GM12878 (cell line): ENCODE measurements at regions not wholly inside any gene's neighbourhood (a gene's known extent, or its start where the extent isn't known, plus 50 kb on each side); places are given as distances from the start of the nearest gene placed in this dataset.

Source experiments
- ATAC-seq: fragments of 200-7000 bp; cut with Tn5 transposase; 3 replicates; pipeline ENCODE4 v1.9.1; 2020; ENCODE audit warnings: mild to moderate bottlenecking, moderate library complexity
- BruUV-seq: library from RNA; stranded (reverse); fragments of 400-500 nt; replicated peaks from 2 replicates; lab custom pipeline; 2021; lab: Mats Ljungman, UMichigan
- CTCF ChIA-PET: fragments of 300-600 bp; sonication (Branson Sonifier 250); formaldehyde crosslinking; extraction: SDS; loops from one replicate; lab custom pipeline; 2021; ENCODE audit warnings: inconsistent platforms; lab: Yijun Ruan, JAX
- POLR2A ChIA-PET: fragments of 350-600 bp; formaldehyde crosslinking; extraction: SDS; loops from one replicate; lab custom pipeline; 2021; ENCODE audit warnings: inconsistent platforms; lab: Charles Lee
- RAD21 ChIA-PET: fragments of 300-600 bp; sonication (Branson Sonifier 250); formaldehyde crosslinking; loops from one replicate; lab custom pipeline; 2023; ENCODE audit warnings: antibody characterized with exemption; ENCODE audit not compliant: unreplicated experiment; lab: Charles Lee
- SMC1A ChIA-PET: fragments of 300-600 bp; sonication (Branson Sonifier 250); formaldehyde crosslinking; loops from one replicate; lab custom pipeline; 2023; ENCODE audit not compliant: unreplicated experiment, uncharacterized antibody; lab: Charles Lee
- DNase-seq: peaks from one replicate; pipeline ENCODE4 v3.0.0-alpha.2; 2011; ENCODE audit warnings: low read depth, low spot score
- FAIRE-seq: peaks from 3 replicates; lab custom pipeline; 2011; peaks lifted over from hg19 to GRCh38; lab: Jason Lieb, UNC
- H2AFZ ChIP-seq: 2 replicates; pipeline ENCODE4 v1.6.0; 2011; ENCODE audit warnings: low read depth, low read length, control low read depth; ENCODE audit not compliant: control insufficient read depth
- H3K27ac ChIP-seq: 2 replicates; pipeline ENCODE4 v1.5.1; 2011; ENCODE audit warnings: control low read depth; ENCODE audit not compliant: control insufficient read depth, insufficient read depth
- H3K27me3 ChIP-seq, 2 experiments: replicated peaks in 1 of 2; 2 replicates each; pipeline versions ENCODE4 v1.6.0 to v1.6.1; 2011; ENCODE audit warnings: low read length in 1 of 2; ENCODE audit not compliant: control insufficient read depth in 2 of 2, insufficient read depth in 2 of 2
- H3K36me3 ChIP-seq, 2 experiments: 2 replicates each; pipeline ENCODE4 v1.5.1; 2011; ENCODE audit warnings: low read length in 1 of 2; ENCODE audit not compliant: control insufficient read depth in 2 of 2, insufficient read depth in 2 of 2
- H3K4me1 ChIP-seq: 2 replicates; pipeline ENCODE4 v1.6.1; 2011; ENCODE audit warnings: mild to moderate bottlenecking, low read length, moderate library complexity, mixed read lengths; ENCODE audit not compliant: control insufficient read depth, insufficient read depth
- H3K4me2 ChIP-seq: 2 replicates; pipeline ENCODE4 v1.6.0; 2011; ENCODE audit warnings: control low read depth; ENCODE audit not compliant: control insufficient read depth, insufficient read depth
- H3K4me3 ChIP-seq: fragments of 200-600 bp; sonication (generic); 2 replicates; pipeline ENCODE4 v1.5.1; 2016
- H3K79me2 ChIP-seq: 2 replicates; pipeline ENCODE4 v1.6.0; 2011; ENCODE audit warnings: low read length; ENCODE audit not compliant: control insufficient read depth, insufficient read depth
- H3K9ac ChIP-seq: 2 replicates; pipeline ENCODE4 v1.8.0; 2011; ENCODE audit warnings: low read length, control low read depth, mixed read lengths; ENCODE audit not compliant: control insufficient read depth, insufficient read depth
- H3K9me3 ChIP-seq: replicated peaks from 3 replicates; pipeline ENCODE4 v1.5.1; 2011; ENCODE audit warnings: mild to moderate bottlenecking, low read length; ENCODE audit not compliant: control insufficient read depth, insufficient read depth
- H4K20me1 ChIP-seq: 2 replicates; pipeline ENCODE4 v1.6.0; 2011; ENCODE audit not compliant: control insufficient read depth, insufficient read depth
- HDAC6 ChIP-seq: fragments of 200-600 bp; sonication (generic); IDR thresholded peaks from one replicate; pipeline ENCODE4 v1.8.0; 2017; ENCODE audit warnings: antibody characterized with exemption; ENCODE audit not compliant: unreplicated experiment
- IRF5 ChIP-seq: fragments of 450-650 bp; IDR thresholded peaks from 2 replicates; pipeline ENCODE4 v1.6.1; 2017; ENCODE audit warnings: borderline replicate concordance
- JUND ChIP-seq: IDR thresholded peaks from 2 replicates; pipeline ENCODE4 v1.6.1; 2012; ENCODE audit warnings: low read depth, mild to moderate bottlenecking, low read length, improper control_type of control experiment, moderate library complexity
- MAX ChIP-seq: IDR thresholded peaks from 2 replicates; pipeline ENCODE4 v1.6.1; 2012; ENCODE audit warnings: low read depth, low read length, improper control_type of control experiment
- MTA3 ChIP-seq: IDR thresholded peaks from 2 replicates; pipeline ENCODE4 v1.6.1; 2012; ENCODE audit warnings: low read length, inconsistent platforms, borderline replicate concordance
- MYC ChIP-seq: IDR thresholded peaks from 2 replicates; pipeline ENCODE4 v1.6.1; 2011; ENCODE audit warnings: mild to moderate bottlenecking, low read length, moderate library complexity, inconsistent platforms; ENCODE audit not compliant: insufficient read depth, insufficient replicate concordance, insufficient read length, severe bottlenecking
- POLR2AphosphoS2 ChIP-seq: IDR thresholded peaks from 2 replicates; pipeline ENCODE4 v1.6.1; 2011; ENCODE audit warnings: low read depth, mild to moderate bottlenecking, low read length, improper control_type of control experiment, moderate library complexity
- RELA ChIP-seq: fragments of 450-650 bp; IDR thresholded peaks from 2 replicates; pipeline ENCODE4 v1.8.0; 2014; ENCODE audit warnings: borderline replicate concordance; ENCODE audit not compliant: partially characterized antibody
- ZSCAN29 ChIP-seq: fragments of 450-650 bp; IDR thresholded peaks from 2 replicates; pipeline ENCODE4 v1.6.1; 2017; ENCODE audit warnings: mild to moderate bottlenecking, moderate library complexity
- WGBS: methylation state at CpG from one replicate; pipeline ENCODE4 v1.1.6; 2016; ENCODE audit warnings: low lambda C conversion rate; ENCODE audit not compliant: insufficient replicate concordance, insufficient coverage; ENCODE audit errors: missing lambda C conversion rate; 5-methylcytosine and 5-hydroxymethylcytosine counted together
- in situ Hi-C: fragments of 300-500 bp; cut with MboI; formaldehyde crosslinking; loops from 9 replicates; pipeline ENCODE4 v1.14.3; 2018; ENCODE audit warnings: mixed read lengths
- intact Hi-C: fragments of 100-400 bp; cut with micrococcal nuclease; formaldehyde crosslinking; loops from one replicate; pipeline ENCODE4 v1.14.2; 2022; ENCODE audit not compliant: unreplicated experiment

- Histone ChIP-seq H3K79me2 (no peaks in the 10 kb centered on the region), H3K9ac (no peak overlapping the region), H3K4me2 (no peak overlapping the region), H4K20me1 (no peaks in the 10 kb centered on the region), H2AFZ (no peak overlapping the region), H3K4me3 (no peak overlapping the region), H3K36me3 (no peaks in the 10 kb centered on the region), H3K9me3 (no peaks in the 10 kb centered on the region; the same call in 2 of the 3 replicates), H3K27ac (no peak overlapping the region), H3K4me1 (no peaks in the 10 kb centered on the region), H3K27me3 (no peaks in the 10 kb centered on the region)
- no peak for FAIRE-seq
- no peak for ATAC-seq
- 0% methylated on average over 2 of the region's 2 CpGs for WGBS
- RAD21 ChIA-PET, result interaction anchor here (1.1 to 1.4 kb wide), 2 partner anchors 12 kb away, joined by 4 to 8 read pairs; no protein-coding TSS in a partner anchor
- POLR2A ChIA-PET, result no interaction called here
- no peak for DNase-seq
- in situ Hi-C loops, result no loop called here
- CTCF ChIA-PET, result interaction anchor here (1.0 to 1.8 kb wide), 2 partner anchors 12 kb away, joined by 5 to 7 read pairs; no protein-coding TSS in a partner anchor
- BruUV-seq, result no TSS peak
- TF ChIP-seq POLR2AphosphoS2 (no peak), RELA (no peak), JUND (no peak), MTA3 (no peak), HDAC6 (no peak), MYC (no peak), MAX (no peak), ZSCAN29 (no peak), IRF5 (no peak)
- SMC1A ChIA-PET, result interaction anchor here (1.7 kb wide), 1 partner anchor 12 kb away, joined by 13 read pairs; no protein-coding TSS in a partner anchor
- intact Hi-C loops, result no loop called here
These were observed 126.1 kb downstream of the MAP3K21 start for GRCh38 chr1:233453433-233454200.
